Lower leg skin (tissue), 3 donors: ENCODE measurements at regions not wholly inside any gene's neighbourhood (a gene's known extent, or its start where the extent isn't known, plus 50 kb on each side); places are given as distances from the start of the nearest gene placed in this dataset.

Experiments
- CTCF ChIP-seq, 3 donors: fragments of 450-650 bp; IDR thresholded peaks; one replicate each; pipeline ENCODE4 v1.5.1; 2016; ENCODE audit warnings: antibody characterized with exemption in 3 of 3, mild to moderate bottlenecking in 3 of 3, moderate library complexity in 2 of 3
- POLR2A ChIP-seq, 2 donors: fragments of 450-650 bp; IDR thresholded peaks; one replicate each; pipeline ENCODE4 v1.6.1; 2016 to 2017; ENCODE audit warnings: antibody characterized with exemption in 2 of 2, mild to moderate bottlenecking in 1 of 2, moderate library complexity in 1 of 2

DNA sequence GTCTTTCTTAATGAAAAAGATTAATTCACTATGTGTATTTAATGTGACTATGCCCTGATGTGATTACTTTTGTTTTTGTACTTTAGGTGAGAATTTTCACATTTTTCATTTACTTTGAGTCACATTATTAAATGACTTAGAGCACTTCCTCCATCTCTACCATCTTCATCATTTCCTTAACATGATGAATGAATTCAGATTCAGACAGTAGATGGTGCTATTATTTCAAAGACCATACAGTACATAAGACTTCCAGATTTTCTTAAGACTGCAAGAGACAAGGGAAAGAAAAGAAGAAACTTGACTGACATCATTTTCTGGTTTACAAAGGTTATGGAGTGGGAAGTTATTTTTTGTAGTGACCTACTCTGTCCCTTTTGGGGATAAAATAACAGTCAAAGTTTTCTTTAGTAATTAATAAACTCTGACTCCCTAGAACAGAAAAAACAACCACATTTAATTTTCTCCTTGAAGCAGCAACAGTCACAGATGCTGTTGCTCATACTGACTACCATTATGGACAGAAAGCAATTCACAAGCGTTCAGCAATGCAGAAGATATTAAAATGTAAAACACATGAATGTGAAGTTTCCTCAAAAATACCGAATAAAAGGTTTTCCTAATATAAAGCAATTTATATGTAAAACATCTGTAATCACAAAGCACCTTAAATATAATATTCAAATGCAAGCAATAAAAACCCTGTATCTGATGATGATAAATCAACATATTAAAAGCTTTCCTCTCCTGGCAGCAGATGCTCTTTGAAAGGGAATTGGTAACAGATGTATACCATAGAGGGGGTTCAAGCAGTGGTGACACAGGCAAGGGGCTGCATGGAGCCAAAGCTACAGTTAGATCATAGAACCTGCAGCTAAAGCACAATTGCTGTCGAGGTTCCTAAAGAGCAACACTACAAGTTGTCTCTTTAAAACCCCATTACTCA lies 1010.9 kb upstream of the NXPH2 start:
- TF ChIP-seq CTCF (IDR thresholded peaks at IDR 0.05) (no peak), POLR2A (IDR thresholded peaks at IDR 0.05) (no peak)
